ENCODE measurements at regions not wholly inside any gene's neighbourhood (a gene's known extent, or its start where the extent isn't known, plus 50 kb on each side); places are given as distances from the start of the nearest gene placed in this dataset.
"Not testable (repeated sequence)": the region's sequence is repeated elsewhere in the genome, so short reads cannot be mapped to it uniquely, and the experiment has no call there.

DNA sequence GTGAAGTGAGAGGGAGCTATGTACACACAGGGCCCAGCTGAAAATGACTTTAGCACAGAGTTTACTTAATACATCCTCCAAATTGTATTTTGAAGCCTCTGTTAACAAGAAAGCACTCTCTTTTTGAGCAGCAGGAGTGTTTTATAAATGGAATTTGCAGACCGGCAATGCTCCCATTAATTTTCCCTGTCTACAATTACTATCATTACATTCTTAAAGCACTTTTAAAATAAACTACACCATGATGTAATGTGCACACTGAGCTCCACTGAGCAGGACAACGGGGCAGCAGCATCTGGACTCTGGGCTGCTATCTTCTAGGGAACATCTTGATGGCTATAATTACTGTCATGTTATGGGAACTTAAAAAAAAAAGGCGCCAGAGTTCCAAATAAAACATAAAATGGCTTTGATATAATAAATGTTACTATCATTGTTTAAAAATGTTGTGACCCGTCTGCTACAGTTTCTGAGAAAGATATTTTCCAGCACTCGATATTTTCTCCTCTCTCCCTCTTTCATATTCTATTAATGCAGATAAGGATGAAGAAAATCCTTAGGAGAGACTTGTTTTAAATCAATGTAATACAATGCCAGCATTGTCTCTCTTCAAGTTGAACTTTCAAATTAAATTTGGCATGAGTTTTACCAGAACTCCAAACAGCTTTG, 150.9 kb downstream of the HLX start:
- no peak for DNase-seq

DNA sequence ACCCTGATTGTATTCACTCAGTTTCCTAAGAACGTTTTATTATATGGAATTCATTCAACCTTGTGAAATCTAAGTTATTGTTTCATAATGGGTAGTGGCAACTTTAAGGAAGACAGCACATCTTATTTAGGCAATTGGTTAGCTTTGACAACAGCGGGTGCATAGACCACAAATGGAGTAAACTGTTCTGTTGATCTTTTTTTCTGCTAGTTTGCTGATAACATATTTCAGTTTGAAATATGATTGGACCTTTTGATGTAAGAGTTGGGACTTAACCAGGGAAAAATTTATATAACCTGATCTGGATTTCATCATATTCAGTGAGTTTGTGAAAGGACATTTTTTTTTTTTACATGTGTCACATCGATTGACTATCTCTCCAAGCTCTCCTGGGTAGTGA, 151.7 kb downstream of the HLX start:
- DNase-seq: no peak

DNA sequence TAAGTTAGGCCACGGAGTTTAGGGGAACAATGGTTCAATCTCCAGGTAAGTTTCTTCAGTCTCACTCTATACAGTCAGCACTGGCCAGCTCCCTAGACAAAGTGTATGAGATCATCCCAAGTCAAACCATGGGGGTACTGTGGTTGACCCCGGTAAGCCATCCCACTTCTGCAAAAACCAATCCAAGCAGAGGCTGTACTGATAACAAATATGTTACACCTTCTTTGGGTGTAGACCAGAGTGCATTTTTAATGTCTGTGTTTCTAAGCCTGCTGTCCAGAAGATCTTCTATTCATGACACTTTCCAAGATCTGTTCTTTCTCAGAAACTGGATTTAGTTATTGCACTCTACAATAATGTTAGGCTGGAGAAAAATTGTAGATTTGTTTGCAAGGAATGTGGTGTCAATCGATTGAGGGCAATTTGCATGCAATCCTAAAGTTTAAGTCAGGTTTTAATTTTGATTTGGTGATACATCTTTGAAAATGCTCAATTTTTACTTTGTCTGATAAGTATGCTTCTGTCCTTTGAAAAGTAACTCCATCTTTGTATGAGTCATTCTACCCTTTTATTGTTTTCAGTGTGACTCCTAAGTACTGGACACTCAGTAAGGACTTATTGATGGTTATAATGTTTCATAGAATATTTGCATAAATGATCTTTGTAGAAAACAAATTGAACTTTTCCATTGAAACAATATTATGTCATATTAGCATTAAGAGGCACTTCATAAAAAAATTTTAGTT, 152.4 kb downstream of the HLX start:
- no peak for DNase-seq

DNA sequence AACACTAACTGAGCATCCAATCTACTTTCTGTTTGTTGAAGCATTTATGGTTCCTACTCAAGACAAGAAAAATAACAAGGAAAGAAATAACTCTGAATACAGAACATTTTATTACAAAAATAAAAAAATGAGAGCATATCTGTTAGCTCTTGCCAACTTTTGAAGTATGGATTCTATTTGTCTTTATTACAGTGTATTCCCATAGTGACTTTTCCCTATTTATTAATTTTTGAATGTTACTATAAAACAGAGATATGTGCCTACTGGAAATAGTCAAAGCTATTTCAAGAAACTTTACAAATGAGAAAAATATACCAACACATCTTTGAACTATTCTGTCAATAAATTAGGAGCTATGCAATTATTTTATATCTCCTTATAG, 153.0 kb downstream of the HLX start:
- no peak for DNase-seq

DNA sequence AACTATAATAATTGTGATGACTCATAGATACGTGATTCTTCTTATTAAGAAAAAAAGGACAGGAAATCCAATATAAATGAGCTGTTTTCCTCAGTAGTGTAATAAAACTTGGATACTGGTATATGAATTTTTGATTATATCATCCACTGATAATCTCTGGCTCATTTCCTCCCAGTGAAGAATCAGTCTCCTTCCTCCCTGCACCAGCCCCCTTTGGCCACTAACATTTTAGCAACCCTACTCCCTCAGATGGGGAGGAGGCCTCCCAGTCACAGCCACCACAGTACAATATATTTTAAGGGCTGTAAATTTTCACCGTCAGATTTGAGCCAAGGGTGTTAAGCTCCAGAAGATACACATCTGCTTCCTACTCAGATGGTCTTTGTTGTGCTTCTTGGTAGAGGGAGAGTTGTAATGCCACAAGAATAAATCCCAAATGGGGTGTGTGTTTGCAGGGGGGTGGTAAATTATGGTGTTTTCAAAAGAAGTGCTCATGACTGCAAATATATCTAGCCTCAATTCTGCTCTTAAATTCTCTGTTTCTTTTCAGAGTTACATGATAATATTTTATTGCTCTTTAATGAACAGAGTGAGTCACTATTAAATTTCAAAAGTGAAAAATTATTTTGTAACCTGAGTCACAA, 153.5 kb downstream of the HLX start:
- no peak for DNase-seq

DNA sequence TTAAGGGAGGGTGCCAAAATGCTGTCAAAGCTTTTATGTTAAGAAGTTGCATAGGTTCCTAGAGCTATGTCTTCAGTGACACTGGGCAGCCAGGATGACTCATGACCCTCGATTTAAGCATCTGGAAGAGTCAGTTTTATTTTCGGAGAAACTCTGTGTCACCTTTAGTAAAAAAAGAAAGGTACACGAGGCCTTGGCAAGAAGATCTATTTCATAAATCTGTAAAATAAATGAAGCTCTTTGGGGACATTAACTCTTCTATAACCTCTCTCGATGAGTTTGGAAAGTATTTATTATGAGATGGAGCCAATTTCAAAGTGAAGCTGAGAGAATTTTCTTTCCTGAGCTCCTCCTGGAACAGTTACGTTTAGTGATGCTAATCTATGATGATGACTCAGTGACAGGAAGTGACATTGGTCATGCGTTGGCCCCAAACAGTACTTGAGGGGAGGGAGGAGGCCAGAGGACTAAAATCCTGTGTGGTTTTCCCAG, 156.5 kb downstream of the HLX start:
- DNase-seq: no peak

DNA sequence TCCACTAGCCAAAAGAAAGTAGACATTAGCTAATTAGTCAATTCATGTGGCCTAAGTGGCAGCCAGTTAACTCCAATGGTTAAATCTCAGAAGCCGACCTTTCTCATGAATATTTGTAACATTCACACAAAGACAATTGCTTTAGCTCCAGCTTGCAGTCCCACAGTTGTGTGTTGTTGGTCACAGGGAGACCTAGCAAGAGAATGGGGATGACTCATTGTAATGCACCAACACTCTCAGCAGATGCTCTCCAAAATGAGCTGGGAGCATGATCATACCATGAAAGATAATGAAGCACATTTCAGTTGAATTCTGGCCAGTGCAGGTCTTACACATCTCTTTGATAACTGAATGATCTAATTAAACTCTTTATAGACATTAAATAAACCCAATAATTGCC, 160.4 kb downstream of the HLX start:
- DNase-seq: no peak

DNA sequence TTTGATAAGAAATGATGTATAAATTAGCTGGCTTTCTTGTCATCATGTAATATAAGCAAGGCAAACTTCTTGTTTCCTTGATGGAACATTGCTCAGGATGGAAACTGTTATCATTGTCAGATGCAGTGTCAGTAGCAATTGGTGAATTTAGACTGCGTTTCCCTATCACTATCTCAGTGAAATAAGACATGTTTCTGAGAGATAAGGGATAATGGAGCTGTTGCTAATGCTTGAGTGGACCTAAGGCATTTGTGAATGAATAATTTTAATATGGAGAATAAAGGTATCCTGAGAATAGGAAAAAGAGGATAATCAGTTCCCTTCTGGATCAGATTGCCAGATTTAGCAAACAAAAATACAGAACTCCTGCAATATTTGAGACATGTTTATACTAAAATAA, 160.9 kb downstream of the HLX start:
- DNase-seq: no peak

DNA sequence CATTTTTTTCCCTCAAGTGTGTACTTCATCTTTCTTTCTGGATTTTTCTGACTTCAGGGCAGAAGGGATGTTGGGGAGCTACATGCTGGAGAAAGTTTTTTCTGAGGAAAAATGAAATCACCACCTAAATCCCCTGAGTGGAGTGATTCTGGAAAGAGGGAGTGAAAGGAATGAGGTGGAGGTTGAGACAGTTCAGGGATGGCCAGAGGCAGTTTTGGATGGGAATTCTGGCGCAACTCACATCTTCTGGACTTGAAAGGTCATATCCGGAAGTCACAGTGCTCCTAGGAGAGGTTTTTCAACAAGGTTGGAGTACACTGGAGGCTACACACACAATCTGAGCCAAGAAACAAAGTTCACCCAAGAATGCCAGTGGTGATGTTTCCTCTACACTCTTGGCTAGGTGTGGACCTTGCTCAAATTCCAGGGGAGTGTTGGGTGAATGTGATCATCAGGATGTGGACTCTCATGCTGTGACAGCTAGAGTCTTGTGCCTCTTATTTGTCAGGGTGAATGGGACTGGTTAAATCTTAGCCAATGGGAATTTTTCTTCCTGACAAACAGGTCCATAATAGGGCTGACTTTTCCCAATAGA, 161.5 kb downstream of the HLX start:
- no peak for DNase-seq

DNA sequence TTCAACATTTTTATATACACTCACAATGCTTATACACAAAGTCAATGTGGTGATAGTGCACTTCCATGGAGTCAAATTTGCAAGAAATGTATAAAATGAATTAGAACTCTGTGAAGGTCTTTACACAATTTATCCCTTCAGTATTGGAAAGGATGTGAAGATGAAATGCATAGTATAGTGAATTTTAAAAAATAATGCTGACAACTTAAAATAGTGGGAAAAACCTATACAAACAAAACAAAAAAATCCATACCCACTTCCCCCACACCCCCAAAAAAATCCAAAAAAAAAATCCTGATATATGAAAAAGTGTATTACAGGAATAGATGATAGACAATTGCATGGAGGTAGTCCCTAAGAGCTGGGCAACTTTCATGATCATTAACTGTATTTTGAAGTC, 165.3 kb downstream of the HLX start:
- no peak for DNase-seq

DNA sequence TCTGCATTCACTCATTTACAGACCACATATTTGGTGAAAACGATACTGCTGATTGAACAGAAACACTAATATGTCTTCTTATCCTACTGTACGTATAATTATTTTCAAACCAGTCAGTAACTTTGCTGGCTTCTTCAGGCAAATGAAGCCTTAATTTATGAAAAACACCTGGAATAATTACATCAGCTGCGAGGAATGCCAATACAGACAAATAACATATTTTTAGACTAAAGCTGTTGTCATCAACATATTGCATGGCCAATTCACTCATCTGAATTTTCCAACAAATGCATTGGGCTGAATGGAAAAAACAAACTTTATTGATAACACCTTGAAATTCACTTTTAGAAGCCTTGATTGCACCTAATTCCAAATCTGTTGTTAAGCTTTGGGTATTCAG, 165.9 kb downstream of the HLX start:
- no peak for DNase-seq

DNA sequence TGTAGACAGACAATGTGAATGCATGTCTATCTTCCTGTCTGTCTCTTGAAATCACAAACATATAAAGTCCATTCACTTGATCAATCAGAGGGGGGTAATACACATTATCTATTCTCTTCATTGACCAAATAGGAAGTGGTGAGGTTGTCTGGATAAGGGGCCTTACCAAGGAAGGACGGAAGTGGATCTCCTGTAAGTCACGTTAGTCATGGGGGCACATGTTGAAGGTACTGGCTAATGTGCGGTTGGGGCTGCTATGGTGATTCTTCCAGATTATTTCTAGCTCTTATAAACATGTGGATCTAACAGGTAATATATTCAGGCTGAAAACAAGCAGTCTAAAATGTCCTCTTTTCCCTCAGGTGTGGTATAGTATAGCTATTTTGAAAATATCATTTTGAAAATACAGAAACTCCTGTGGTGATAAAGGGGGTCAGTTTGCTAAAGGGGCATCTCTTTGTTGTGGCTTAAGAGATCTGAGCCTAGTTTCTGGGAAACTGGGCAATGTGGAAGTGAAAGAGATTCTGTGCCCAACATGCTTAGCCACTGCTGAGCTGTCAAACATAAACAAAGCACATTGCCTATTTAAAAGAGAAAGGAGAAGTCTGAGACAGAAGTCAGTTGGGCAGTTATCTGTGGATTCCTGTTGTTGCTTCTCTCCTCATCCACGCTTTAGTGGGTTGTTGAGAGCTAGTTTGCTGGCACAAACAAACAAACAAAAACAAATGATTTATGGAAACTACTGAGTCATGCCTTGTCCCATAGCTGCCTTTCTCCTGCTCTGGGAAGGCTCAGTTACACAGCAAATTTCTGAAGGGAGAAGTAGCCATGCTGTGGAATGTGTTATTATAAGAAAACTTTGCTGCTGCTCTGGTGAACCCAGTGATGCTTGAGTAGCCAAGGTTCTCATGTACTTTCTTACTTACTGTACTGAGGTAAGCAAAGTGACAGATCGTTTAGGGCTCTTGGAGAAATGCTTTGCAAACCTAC, 166.9 kb downstream of the HLX start:
- DNase-seq: no peak

DNA sequence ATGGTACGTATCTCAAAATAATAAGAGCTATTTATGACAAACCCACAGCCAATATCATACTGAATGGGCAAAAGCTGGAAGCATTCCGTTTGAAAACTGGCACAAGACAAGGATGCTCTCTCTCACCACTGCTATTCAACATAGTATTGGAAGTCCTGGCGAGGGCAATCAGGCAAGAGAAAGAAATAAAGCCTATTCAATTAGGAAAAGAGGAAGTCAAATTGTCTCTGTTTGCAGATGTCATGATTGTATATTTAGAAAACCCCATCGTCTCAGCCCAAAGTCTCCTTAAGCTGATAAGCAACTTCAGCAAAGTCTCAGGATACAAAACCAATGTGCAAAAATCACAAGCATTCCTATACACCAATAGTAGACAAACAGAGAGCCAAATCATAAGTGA, 172.1 kb downstream of the HLX start:
- DNase-seq: not testable (repeated sequence)

DNA sequence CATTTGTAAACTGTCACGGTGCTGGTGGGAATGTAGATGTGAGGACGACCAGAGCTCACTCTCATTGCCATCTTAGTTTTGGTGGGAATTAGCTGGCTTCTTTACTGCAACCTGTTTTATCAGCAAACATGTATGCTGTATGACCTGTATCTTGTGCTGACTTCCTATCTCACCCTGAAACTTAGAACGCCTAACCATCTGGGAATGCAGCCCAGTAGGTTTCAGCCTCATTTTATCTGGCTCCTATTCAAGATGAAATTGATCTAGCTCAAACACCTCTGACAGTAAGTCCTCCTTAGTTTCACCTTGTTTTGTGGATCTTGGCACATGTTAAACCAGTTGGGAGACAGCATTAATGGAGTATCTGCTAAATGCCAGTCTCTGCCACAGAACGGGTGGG, 174.6 kb downstream of the HLX start:
- no peak for DNase-seq

DNA sequence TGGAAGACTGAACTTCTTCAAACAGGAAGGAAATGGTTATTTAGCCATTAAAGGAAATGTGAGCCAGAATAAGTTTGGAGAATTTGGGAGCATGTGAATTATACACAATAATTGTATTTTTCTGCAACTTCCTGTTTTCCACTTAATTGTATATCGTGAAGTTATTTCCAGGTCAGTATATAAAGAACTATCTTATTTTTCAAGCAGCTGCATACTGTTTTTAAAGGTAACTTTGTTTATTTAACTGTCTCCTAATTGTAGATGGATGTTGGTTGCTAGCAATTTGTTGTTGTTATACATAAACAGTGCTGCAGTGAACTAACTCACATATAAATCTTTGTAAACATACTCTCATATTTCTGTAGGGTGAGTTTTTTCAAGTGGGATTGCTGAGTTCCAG, 180.3 kb downstream of the HLX start:
- DNase-seq: no peak

DNA sequence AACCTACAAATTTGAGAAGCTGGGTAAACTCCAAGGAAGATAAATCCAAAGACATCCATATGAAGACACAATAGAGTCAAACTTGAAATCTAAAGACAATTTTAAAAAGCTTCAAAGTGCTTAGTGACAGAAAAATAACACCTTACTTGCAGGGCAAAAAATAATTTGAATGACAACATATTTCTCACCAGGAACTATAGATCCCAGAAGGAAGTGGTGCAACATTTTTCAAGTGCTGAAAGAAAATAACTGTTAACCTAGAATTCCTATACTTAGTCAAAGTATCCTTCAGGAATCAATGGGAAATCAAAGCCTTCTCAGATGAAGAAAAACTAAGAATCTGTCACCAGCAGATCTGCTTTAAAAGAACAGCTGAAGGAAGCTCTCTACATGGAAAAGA, 184.4 kb downstream of the HLX start:
- no peak for DNase-seq

DNA sequence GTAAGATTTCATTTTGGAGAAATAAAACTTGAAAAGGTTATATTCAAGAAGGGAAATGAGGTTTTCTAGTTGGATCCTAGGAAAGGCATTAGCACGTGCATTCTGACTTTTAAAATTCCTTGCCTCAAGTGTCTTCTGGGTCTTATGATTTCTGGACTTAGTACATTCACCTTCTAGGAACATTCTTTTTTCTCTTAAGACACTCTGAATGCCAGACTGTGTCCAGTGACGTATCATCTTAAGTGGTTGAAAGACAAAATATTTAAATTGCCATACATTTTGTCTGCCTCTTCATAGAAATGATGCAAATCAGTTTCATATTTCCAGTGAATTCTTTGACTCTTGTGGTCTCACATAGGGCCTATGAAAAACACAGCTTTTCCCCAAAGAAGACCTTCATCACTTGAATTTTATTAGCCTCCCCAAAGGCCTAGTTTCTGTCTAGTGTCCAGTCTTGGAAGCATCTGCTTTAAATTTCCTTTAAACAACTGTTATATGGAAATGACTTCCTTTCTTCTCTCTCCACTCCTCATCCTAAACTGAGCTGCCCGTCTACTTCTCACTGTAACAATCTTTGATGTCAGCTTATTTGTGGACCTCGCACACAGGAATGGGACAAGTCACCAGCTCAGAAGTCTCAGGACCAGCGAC, 187.2 kb downstream of the HLX start:
- DNase-seq: no peak

DNA sequence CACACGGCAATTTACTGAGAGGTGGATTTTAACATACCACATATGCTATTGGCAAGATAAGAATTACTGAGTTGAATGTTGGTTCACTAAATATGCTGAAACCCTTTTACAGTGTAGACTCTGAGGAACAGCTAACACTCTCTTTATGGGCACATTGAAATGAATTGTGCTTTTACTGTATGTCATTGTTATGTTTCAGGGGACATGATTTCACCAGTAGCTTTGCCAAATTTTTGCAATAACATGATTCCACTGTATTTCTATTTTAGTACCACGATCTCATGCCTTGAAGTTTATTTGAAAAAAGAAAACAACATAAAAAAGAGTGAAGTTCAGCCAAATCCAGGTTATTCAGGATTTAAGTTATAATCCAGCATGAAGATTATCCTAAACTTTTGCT, 188.5 kb downstream of the HLX start:
- DNase-seq: no peak

DNA sequence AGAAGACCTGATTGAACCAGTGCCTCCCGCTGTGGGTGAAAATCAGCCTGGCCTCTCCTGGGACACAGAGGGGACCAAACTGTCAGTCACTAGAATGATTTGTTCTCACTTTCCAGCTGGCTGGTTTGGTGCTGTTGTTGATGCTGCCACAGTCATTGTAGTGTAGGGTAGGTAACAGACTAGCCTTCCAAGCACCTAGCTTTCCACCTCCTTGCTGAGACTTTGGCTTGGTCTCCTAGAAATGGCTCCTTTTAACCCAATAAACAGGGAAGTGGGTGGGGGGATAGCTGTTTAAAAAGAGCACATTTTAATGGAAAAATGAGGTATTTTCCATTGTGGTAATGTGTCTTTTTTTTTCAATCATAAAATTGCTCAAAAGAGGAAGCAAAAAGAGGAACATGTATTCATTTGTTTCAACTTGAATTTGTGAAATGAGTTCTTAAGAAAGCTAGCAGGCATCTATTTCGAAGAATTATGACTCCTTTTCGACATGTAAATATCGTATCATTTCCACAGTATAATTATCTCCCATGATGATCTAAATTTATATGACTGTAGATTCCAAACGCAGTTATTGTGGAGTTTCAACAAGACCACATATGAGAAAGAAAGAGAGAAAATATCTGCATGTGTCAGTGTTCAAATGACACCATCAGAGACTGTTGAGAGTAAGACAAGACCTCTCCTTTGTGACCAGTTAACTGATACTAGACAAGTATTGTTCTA, 190.1 kb downstream of the HLX start:
- DNase-seq: no peak

DNA sequence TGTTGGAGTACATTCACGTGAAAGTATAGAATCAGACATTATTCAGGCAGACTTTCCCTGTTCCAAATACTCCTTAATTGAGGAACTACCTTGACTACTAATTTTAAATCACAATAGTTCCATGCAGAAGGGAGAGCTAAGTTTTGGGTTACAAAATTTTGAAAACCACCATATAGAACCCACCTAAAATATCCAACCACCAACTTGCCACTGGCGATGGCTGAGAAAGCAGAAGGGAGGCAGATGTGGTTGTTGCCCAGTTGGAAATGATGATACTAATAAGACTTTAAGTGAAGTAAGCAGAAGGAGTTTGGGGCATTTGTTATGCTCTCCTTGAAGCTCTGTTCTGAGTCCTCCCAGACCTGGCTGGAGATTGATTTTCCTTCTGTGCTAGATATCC, 190.7 kb downstream of the HLX start:
- no peak for DNase-seq

DNA sequence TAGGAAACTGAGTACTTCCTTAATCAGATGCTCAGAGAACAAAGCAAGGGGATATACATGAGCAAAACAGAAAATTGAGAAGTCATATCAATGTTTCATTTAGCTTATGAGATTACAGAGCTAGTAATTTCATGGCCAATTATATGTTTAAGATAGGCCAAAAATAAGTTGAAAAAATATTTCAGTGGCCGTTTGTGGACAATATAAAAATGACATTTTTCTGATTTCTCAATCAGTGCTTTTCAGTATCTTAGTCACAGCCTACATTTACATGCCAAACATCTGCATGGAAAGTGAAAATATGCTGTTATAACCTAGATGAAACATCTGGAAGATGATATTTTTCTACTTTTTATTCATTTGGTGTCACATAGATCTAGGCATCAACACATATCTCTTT, 192.5 kb downstream of the HLX start:
- DNase-seq: no peak
